ENCODE measurements at regions not wholly inside any gene's neighbourhood (a gene's known extent, or its start where the extent isn't known, plus 50 kb on each side); places are given as distances from the start of the nearest gene placed in this dataset.

GRCh38 chr6:133635447-133635846 is 253.5 kb upstream of the TCF21 start:
- Histone ChIP-seq H2AFZ (ENCODE audit: low read length) (no peak overlapping the region), H3K4me1 (replicated peaks in 1 of 4; ENCODE audit: control insufficient read depth in 3 of 4, insufficient read depth in 4 of 4, low read length in 3 of 4) (no peaks in the 10 kb centered on the region), H3K4me2 (ENCODE audit: insufficient read depth in 1 of 2, low read depth in 2 of 2, low read length in 2 of 2) (no peak overlapping the region), H2BK15ac (ENCODE audit: low read length) (no peak overlapping the region), H2BK12ac (ENCODE audit: low read depth, low read length) (no peak overlapping the region), H4K20me1 (replicated peaks in 1 of 2; ENCODE audit: control insufficient read depth in 1 of 2, insufficient read depth in 2 of 2, low read length in 2 of 2) (no peaks in the 10 kb centered on the region), H3K79me1 (ENCODE audit: low read depth, low read length) (no peaks in the 10 kb centered on the region), H3K14ac (ENCODE audit: insufficient read length) (no peak overlapping the region), H3K36me3 (ENCODE audit: control insufficient read depth in 2 of 4, insufficient read depth in 4 of 4, low read length in 3 of 4) (no peaks in the 10 kb centered on the region), H2BK120ac (replicated peaks; ENCODE audit: low read depth, low read length) (no peak overlapping the region), H2AK5ac (ENCODE audit: low read depth, low read length) (no peak overlapping the region), H3K27ac (ENCODE audit: low read depth, low read length) (no peak overlapping the region), H3K23ac (ENCODE audit: insufficient read length) (no peak overlapping the region), H3K23me2 (ENCODE audit: low read depth, low read length) (no peaks in the 10 kb centered on the region), H4K8ac (ENCODE audit: extremely low read depth, insufficient read depth, low read length) (no peak overlapping the region), H3K9ac (replicated peaks in 1 of 4; ENCODE audit: extremely low read depth in 1 of 4, low read depth in 3 of 4, low read length in 3 of 4) (no peak overlapping the region), H3K27me3 (replicated peaks in 1 of 4; ENCODE audit: control insufficient read depth in 3 of 4, extremely low read depth in 1 of 4, insufficient read depth in 3 of 4, low read length in 3 of 4) (no peaks in the 10 kb centered on the region), H3K18ac (ENCODE audit: extremely low read depth, low read length) (no peak overlapping the region), H3K9me3 (ENCODE audit: insufficient read depth in 2 of 2, low read depth in 1 of 2, low read length in 1 of 2) (no peaks in the 10 kb centered on the region; a peak in 1 of 4 replicates), H3K4me3 (ENCODE audit: extremely low read depth in 1 of 4, insufficient read depth in 2 of 4, low read depth in 3 of 4, low read length in 4 of 4) (no peak overlapping the region), H2BK20ac (ENCODE audit: low read length) (no peak overlapping the region), H3K79me2 (ENCODE audit: control insufficient read depth in 1 of 2, insufficient read depth in 2 of 2, low read length in 2 of 2) (no peaks in the 10 kb centered on the region), H4K91ac (replicated peaks; ENCODE audit: insufficient read length, low read length) (no peak overlapping the region), H2BK5ac (ENCODE audit: low read depth, low read length) (no peak overlapping the region), H3K4ac (replicated peaks; ENCODE audit: insufficient read length, low read depth, low read length) (no peak overlapping the region), H4K5ac (ENCODE audit: insufficient read length, low read depth, low read length) (no peak overlapping the region), H3K56ac (replicated peaks; ENCODE audit: insufficient read length, low read depth, low read length) (no peak overlapping the region)
- ChIA-PET CTCF (ENCODE audit: partially characterized antibody) (interaction anchor here (1.3 kb wide), 1 partner anchor 182 kb away, joined by 3 read pairs; no protein-coding TSS in a partner anchor), POLR2A (ENCODE audit: partially characterized antibody) (no interaction called here)
- no peak for DNase-seq (ENCODE audit: low read depth in 1 of 2, low spot score in 2 of 2)
- FAIRE-seq = no peak
- WGBS, 2 experiments (ENCODE audit: extremely low coverage in 1 of 2, insufficient coverage in 1 of 2, insufficient read length in 1 of 2, insufficient replicate concordance in 2 of 2, low coverage in 1 of 2, low lambda C conversion rate in 2 of 2, missing lambda C conversion rate in 1 of 2) = 95% methylated on average over 2 of the region's 2 CpGs; no CpG with 5 or more reads in 1 of the 2 experiments
- TF ChIP-seq NANOG (IDR thresholded peaks at IDR 0.05; ENCODE audit: insufficient read depth, low read depth, low read length, poor library complexity, severe bottlenecking) = no peak
- TF ChIP-seq SIX5 (IDR thresholded peaks at IDR 0.05; ENCODE audit: low read depth, low read length) = no peak
- TF ChIP-seq CBX5 (IDR thresholded peaks at IDR 0.05; ENCODE audit: low read depth, low read length) = no peak
- no peak for TF ChIP-seq NRF1 (IDR thresholded peaks at IDR 0.05; ENCODE audit: low read depth, low read length)
- TF ChIP-seq SIN3A (conservative IDR thresholded peaks at IDR 0.05 in 1 of 2, IDR thresholded peaks at IDR 0.05 in 1 of 2; ENCODE audit: low read depth in 1 of 2, low read length in 2 of 2) = no peak
- no peak for TF ChIP-seq BRCA1 (IDR thresholded peaks at IDR 0.05; ENCODE audit: low read depth, low read length)
- TF ChIP-seq BCL11A (IDR thresholded peaks at IDR 0.05; ENCODE audit: low read depth in 2 of 2, low read length in 2 of 2) = no peak
- TF ChIP-seq CEBPB (IDR thresholded peaks at IDR 0.05; ENCODE audit: low read depth, low read length) = no peak
- no peak for TF ChIP-seq SAP30 (IDR thresholded peaks at IDR 0.05; ENCODE audit: insufficient read depth, insufficient replicate concordance, low read length)
- no peak for TF ChIP-seq YY1 (IDR thresholded peaks at IDR 0.05; ENCODE audit: low read depth, low read length)
- TF ChIP-seq GABPA (IDR thresholded peaks at IDR 0.05; ENCODE audit: borderline replicate concordance, insufficient read depth, low read length) = no peak
- no peak for TF ChIP-seq EGR1 (IDR thresholded peaks at IDR 0.05; ENCODE audit: borderline replicate concordance, low read depth, low read length)
- TF ChIP-seq MAFK (IDR thresholded peaks at IDR 0.05; ENCODE audit: low read depth, low read length) = no peak
- TF ChIP-seq, protein P1, sequence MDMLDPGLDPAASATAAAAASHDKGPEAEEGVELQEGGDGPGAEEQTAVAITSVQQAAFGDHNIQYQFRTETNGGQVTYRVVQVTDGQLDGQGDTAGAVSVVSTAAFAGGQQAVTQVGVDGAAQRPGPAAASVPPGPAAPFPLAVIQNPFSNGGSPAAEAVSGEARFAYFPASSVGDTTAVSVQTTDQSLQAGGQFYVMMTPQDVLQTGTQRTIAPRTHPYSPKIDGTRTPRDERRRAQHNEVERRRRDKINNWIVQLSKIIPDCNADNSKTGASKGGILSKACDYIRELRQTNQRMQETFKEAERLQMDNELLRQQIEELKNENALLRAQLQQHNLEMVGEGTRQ (IDR thresholded peaks at IDR 0.05; ENCODE audit: low read length) = no peak
- no peak for TF ChIP-seq ASH2L (IDR thresholded peaks at IDR 0.05; ENCODE audit: low read length)

Data from H1 (cell line).